GM12878 (cell line): ENCODE measurements at regions not wholly inside any gene's neighbourhood (a gene's known extent, or its start where the extent isn't known, plus 50 kb on each side); places are given as distances from the start of the nearest gene placed in this dataset.

Experiments
- ATAC-seq: fragments of 200-7000 bp; cut with Tn5 transposase; 3 replicates; pipeline ENCODE4 v1.9.1; 2020; ENCODE audit warnings: mild to moderate bottlenecking, moderate library complexity
- BruUV-seq: library from RNA; stranded (reverse); fragments of 400-500 nt; replicated peaks from 2 replicates; lab custom pipeline; 2021; lab: Mats Ljungman, UMichigan
- CTCF ChIA-PET: fragments of 300-600 bp; sonication (Branson Sonifier 250); formaldehyde crosslinking; extraction: SDS; loops from one replicate; lab custom pipeline; 2021; ENCODE audit warnings: inconsistent platforms; lab: Yijun Ruan, JAX
- POLR2A ChIA-PET: fragments of 350-600 bp; formaldehyde crosslinking; extraction: SDS; loops from one replicate; lab custom pipeline; 2021; ENCODE audit warnings: inconsistent platforms; lab: Charles Lee
- RAD21 ChIA-PET: fragments of 300-600 bp; sonication (Branson Sonifier 250); formaldehyde crosslinking; loops from one replicate; lab custom pipeline; 2023; ENCODE audit warnings: antibody characterized with exemption; ENCODE audit not compliant: unreplicated experiment; lab: Charles Lee
- SMC1A ChIA-PET: fragments of 300-600 bp; sonication (Branson Sonifier 250); formaldehyde crosslinking; loops from one replicate; lab custom pipeline; 2023; ENCODE audit not compliant: unreplicated experiment, uncharacterized antibody; lab: Charles Lee
- DNase-seq: peaks from one replicate; pipeline ENCODE4 v3.0.0-alpha.2; 2011; ENCODE audit warnings: low read depth, low spot score
- FAIRE-seq: peaks from 3 replicates; lab custom pipeline; 2011; peaks lifted over from hg19 to GRCh38; lab: Jason Lieb, UNC
- H2AFZ ChIP-seq: 2 replicates; pipeline ENCODE4 v1.6.0; 2011; ENCODE audit warnings: low read depth, low read length, control low read depth; ENCODE audit not compliant: control insufficient read depth
- H3K27ac ChIP-seq: 2 replicates; pipeline ENCODE4 v1.5.1; 2011; ENCODE audit warnings: control low read depth; ENCODE audit not compliant: control insufficient read depth, insufficient read depth
- H3K27me3 ChIP-seq, 2 experiments: replicated peaks in 1 of 2; 2 replicates each; pipeline versions ENCODE4 v1.6.0 to v1.6.1; 2011; ENCODE audit warnings: low read length in 1 of 2; ENCODE audit not compliant: control insufficient read depth in 2 of 2, insufficient read depth in 2 of 2
- H3K36me3 ChIP-seq, 2 experiments: 2 replicates each; pipeline ENCODE4 v1.5.1; 2011; ENCODE audit warnings: low read length in 1 of 2; ENCODE audit not compliant: control insufficient read depth in 2 of 2, insufficient read depth in 2 of 2
- H3K4me1 ChIP-seq: 2 replicates; pipeline ENCODE4 v1.6.1; 2011; ENCODE audit warnings: mild to moderate bottlenecking, low read length, moderate library complexity, mixed read lengths; ENCODE audit not compliant: control insufficient read depth, insufficient read depth
- H3K4me2 ChIP-seq: 2 replicates; pipeline ENCODE4 v1.6.0; 2011; ENCODE audit warnings: control low read depth; ENCODE audit not compliant: control insufficient read depth, insufficient read depth
- H3K4me3 ChIP-seq: fragments of 200-600 bp; sonication (generic); 2 replicates; pipeline ENCODE4 v1.5.1; 2016
- H3K79me2 ChIP-seq: 2 replicates; pipeline ENCODE4 v1.6.0; 2011; ENCODE audit warnings: low read length; ENCODE audit not compliant: control insufficient read depth, insufficient read depth
- H3K9ac ChIP-seq: 2 replicates; pipeline ENCODE4 v1.8.0; 2011; ENCODE audit warnings: low read length, control low read depth, mixed read lengths; ENCODE audit not compliant: control insufficient read depth, insufficient read depth
- H3K9me3 ChIP-seq: replicated peaks from 3 replicates; pipeline ENCODE4 v1.5.1; 2011; ENCODE audit warnings: mild to moderate bottlenecking, low read length; ENCODE audit not compliant: control insufficient read depth, insufficient read depth
- H4K20me1 ChIP-seq: 2 replicates; pipeline ENCODE4 v1.6.0; 2011; ENCODE audit not compliant: control insufficient read depth, insufficient read depth
- ATF2 ChIP-seq: IDR thresholded peaks from 2 replicates; pipeline ENCODE4 v1.6.1; 2012; ENCODE audit warnings: low read length, inconsistent platforms
- BCLAF1 ChIP-seq: fragments of 450-650 bp; IDR thresholded peaks from 2 replicates; pipeline ENCODE4 v1.6.1; 2017; ENCODE audit warnings: antibody characterized with exemption, mild to moderate bottlenecking, moderate library complexity
- CBX3 ChIP-seq: fragments of 200-600 bp; sonication (generic); IDR thresholded peaks from 2 replicates; pipeline ENCODE4 v1.6.1; 2016; ENCODE audit warnings: low read depth, borderline replicate concordance
- CHD1 ChIP-seq: IDR thresholded peaks from 2 replicates; pipeline ENCODE4 v1.6.1; 2012; ENCODE audit warnings: low read depth, low read length, improper control_type of control experiment
- IKZF1 ChIP-seq: fragments of 450-650 bp; conservative IDR thresholded peaks from 2 replicates; pipeline ENCODE4 v1.6.1; 2017; ENCODE audit warnings: antibody characterized with exemption, mild to moderate bottlenecking
- POLR2AphosphoS2 ChIP-seq: IDR thresholded peaks from 2 replicates; pipeline ENCODE4 v1.6.1; 2011; ENCODE audit warnings: low read depth, mild to moderate bottlenecking, low read length, improper control_type of control experiment, moderate library complexity
- RELB ChIP-seq: fragments of 450-650 bp; IDR thresholded peaks from 2 replicates; pipeline ENCODE4 v1.6.1; 2017; ENCODE audit warnings: low read depth, mild to moderate bottlenecking, moderate library complexity
- WGBS: methylation state at CpG from one replicate; pipeline ENCODE4 v1.1.6; 2016; ENCODE audit warnings: low lambda C conversion rate; ENCODE audit not compliant: insufficient replicate concordance, insufficient coverage; ENCODE audit errors: missing lambda C conversion rate; 5-methylcytosine and 5-hydroxymethylcytosine counted together
- in situ Hi-C: fragments of 300-500 bp; cut with MboI; formaldehyde crosslinking; loops from 9 replicates; pipeline ENCODE4 v1.14.3; 2018; ENCODE audit warnings: mixed read lengths
- intact Hi-C: fragments of 100-400 bp; cut with micrococcal nuclease; formaldehyde crosslinking; loops from one replicate; pipeline ENCODE4 v1.14.2; 2022; ENCODE audit not compliant: unreplicated experiment

- Histone ChIP-seq H3K36me3 (no peaks in the 10 kb centered on the region), H3K9ac (no peak overlapping the region), H3K4me1 (no peaks in the 10 kb centered on the region), H4K20me1 (no peaks in the 10 kb centered on the region), H3K9me3 (no peaks in the 10 kb centered on the region), H3K4me3 (no peak overlapping the region), H3K4me2 (no peak overlapping the region), H3K27ac (no peak overlapping the region), H2AFZ (no peak overlapping the region), H3K79me2 (no peaks in the 10 kb centered on the region), H3K27me3 (no peaks in the 10 kb centered on the region)
- RAD21 ChIA-PET: no interaction called here
- in situ Hi-C loops (no loop called here), intact Hi-C loops (no loop called here)
- ATAC-seq: no peak
- BruUV-seq: no TSS peak
- SMC1A ChIA-PET: no interaction called here
- TF ChIP-seq CBX3 (no peak), RELB (no peak), BCLAF1 (no peak), POLR2AphosphoS2 (no peak), IKZF1 (no peak), ATF2 (no peak), CHD1 (no peak)
- CTCF ChIA-PET: interaction anchor here (0.7 kb wide), 1 partner anchor 182 kb away, joined by 4 read pairs; no protein-coding TSS in a partner anchor
- POLR2A ChIA-PET: no interaction called here
- WGBS: 10% methylated on average over 4 of the region's 4 CpGs
- no peak for DNase-seq
- FAIRE-seq: no peak
Measured at GRCh38 chr14:36443374-36443773, 76.7 kb downstream of the NKX2-1 start.
